SIG-M5 treated with dmso at 0.1 percent for 504 hours (cell line): ENCODE measurements at regions not wholly inside any gene's neighbourhood (a gene's known extent, or its start where the extent isn't known, plus 50 kb on each side); places are given as distances from the start of the nearest gene placed in this dataset.

Source experiments
- DNase-seq: peaks from one replicate; lab custom pipeline; 2025; ENCODE audit not compliant: unreplicated experiment; lab: John Stamatoyannopoulos, UW

DNA sequence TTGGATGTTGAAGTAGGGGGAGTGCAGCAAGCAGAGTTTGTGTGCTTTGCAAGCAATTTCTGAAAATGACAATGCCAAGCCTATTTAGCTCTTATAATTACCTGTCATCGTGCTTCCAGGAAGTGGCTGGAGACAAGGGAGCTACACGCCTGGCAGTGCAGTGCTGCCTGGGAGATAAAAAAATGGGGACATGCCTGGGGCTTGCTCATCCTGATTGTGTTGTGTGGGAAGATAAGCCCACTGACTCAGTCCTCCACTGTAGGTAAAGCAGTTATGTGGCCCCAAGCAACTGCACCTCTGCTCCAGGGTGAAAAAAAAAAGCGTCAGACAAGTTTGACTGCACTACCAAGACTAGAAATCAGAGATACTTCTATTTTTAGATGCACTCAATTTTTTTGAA lies 396.9 kb upstream of the NXPH2 start:
- no peak for DNase-seq

DNA sequence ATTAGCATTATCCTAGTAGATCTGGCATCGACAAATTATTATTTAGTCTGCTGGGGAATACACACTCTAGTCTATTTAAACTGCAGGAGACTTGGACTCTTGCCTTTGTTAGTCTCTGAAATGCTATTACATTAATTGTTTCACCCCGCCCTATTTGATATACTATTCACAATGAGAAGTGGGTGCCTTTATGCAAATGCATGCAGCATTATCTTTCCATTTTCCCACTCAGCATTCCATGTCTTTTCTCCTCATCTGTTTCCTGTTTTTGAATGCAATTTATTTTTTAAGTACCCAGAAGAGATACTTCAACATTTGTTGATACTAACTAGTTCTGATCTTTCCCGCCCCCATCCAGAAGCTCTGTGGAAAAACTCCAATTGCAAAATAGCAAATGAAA lies 395.3 kb upstream of the NXPH2 start:
- DNase-seq: no peak

DNA sequence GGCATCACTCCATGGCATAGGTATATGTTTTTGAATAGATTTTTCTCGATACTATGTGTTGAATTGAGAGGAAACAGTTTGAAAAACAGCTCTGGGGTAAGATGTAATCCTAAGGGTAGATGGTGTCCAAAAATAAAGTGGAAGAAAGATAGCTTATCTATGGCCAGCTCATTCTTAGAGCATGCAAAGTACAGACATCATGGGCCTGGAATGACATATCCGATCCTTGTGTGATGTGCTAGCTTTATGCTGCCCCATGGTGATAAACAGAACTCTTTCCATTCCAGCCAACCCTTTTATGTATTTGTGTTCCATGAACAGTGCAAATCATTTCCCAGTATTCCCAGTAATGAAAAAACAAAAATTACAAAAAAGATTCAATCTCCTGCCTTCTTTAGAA lies 390.2 kb upstream of the NXPH2 start:
- DNase-seq: no peak

DNA sequence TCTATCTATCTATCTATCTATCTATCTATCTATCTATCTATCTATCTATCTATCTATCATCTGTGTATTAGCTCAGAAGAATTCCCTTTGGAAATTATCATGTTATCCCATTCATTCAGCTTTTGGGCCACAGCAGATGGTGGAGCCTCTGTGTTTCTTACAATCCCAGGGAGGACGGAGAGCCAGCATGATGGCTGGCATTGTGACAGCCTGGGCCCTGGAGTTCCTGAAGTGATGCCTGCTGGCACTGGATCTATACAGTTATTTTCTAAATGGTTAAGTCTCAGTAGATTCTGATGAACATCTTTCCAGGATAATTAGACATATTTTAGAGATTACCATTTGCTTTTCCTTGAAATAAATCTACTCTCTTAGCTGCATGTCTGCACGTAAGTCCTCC lies 385.4 kb upstream of the NXPH2 start:
- no peak for DNase-seq

DNA sequence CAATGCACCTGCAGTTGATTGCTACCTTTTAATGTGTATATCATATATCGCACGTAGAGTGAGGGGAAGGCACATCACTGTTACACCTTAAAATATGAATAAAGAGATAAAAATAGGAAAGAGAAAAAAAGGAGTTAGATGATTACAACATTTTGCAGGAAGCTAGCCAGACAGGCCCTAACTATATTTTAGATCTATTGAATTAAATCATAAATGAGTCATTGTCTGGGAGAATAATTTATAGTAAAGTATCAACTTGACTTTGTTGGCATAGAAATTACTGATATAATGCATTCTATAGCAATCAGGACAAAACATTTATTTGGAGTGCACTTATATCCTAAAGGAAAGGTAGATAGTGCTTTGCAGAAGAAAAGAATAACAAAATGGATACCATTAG lies 384.9 kb upstream of the NXPH2 start:
- DNase-seq: no peak

DNA sequence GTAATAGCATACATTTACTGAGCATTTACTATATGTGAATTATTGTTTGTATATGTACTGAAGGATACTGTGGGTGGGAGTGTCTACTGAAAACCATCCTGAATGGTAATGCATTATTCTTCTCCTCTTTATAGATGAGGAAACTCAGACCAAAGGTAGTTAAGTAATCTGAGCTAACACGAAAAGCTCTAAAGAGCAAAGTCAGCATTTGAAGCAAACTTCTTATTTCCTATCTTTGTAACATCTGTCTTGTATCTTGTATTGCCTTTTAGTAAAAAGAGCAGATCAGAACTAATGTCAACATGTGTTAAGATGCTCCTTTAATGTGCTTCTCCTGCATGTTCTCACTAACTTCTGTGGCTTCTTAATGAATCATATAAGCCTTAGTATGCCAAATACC lies 382.8 kb upstream of the NXPH2 start:
- no peak for DNase-seq

DNA sequence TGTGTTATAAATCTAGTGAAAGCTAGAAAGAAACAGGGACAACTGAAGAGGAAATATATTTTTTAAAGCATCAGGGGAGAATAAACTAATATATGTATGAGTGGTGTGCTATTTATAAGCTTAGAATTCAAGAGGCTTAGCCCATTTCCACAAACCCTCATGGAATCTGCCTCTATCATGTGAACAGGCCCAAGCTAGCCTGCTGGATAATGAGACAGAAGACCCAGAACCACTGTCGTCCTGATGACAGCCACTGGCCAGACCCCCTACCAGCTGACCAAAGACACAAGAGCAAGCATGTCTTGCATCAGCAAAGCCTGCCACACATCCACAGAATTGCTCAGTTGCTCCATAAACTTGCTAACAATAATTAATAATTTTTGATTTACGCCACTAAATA lies 382.3 kb upstream of the NXPH2 start:
- DNase-seq: no peak

DNA sequence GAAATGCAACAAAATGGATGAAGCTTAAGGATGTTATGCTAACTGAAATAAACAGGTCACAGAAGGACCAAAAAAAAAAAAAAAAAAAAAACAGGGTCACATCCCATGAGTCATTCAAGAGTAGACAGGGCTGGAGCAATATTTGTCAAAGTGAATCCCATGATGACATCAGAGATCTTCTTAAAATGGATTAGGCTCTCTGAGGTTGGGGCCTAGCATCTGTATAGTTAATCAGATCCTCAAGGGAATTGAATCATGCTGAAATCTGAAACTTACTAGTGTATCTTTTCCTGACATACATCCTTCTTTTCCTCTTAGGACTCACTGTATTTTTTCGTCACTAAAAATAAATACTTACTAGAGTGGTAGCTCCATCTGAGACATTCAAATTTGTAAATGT lies 380.6 kb upstream of the NXPH2 start:
- no peak for DNase-seq

DNA sequence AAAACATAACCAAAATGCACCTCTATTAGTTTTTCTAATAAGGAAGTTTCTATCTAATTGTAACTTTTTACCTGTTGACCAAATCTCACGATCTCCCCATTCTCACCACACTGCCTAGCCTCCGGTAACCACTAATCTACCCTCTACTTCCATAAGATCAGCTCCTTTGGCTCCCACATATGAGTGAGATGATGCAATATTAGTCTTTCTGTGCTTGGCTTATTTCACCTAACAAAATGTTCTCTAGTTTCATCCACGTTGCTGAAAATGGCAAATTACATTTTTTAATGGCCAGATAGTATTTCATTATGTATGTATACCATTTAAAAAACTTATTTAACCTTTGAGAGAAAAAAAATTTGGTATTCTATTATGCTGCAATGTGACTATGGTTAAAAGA lies 379.0 kb upstream of the NXPH2 start:
- no peak for DNase-seq

DNA sequence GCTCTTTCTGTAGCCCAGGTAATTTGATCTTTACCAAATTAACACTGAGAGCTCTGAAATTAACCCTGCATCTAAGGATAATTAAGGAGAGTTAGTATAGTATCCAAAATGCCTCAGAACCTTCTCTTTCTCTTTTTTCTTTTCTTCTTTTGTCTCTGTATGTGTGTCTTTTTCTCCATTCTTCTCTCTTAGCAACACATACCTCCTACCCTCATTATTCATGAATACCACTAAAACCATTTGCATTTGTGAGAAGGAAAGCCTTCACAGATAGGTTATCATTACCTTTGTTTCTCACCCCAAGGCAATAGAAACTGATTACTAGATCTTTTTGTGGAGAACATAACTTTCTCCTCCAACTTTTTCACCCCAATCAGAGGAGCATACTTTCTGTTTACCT lies 376.5 kb upstream of the NXPH2 start:
- no peak for DNase-seq

DNA sequence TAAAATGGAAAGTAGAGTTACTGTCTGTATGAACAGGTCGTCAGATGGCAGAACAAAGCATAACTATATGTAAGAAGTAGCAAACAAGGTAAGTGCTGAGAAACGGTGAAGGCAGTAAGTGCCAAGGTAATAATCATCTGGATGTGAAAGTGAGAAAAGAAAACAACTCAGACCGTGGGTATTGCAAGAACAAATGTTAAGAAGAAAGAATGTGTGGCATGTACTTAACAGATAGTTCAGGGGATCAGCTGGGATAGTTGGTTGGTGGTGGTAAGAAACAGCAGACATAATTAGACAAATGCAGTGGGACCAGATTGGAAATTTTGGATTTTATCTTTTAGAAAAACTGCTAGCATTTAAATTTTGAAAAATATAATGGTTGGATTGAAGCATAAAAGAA lies 375.8 kb upstream of the NXPH2 start:
- no peak for DNase-seq

DNA sequence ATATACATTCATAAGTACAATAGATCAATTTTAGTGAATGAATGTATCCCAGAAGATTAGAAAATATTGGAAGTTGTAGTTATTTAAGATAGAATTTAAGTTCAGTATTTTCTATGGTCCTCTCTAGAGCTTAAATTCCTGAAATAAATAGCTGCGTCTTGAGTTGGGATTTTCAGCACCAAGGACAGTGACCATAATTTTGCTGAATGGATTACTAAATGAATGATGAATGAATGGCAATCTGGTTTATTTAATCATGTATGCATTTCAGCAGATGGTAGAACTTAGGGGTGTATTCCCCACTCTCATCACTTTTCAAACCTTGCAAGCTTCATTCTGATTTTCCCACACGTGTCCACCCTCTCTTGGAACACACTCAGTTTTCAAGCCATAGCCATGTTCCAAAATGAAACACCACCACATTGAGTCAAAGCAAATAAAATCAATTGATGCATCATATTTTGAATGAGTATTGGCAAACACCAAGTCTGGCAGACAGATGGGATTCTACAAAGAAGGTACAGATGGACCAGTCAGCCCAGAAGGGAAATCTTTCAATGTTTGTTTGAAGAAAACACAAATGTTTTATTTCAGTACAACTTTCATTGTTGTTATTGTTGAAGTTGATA lies 362.2 kb upstream of the NXPH2 start:
- peak; percentile 6 for DNase-seq

DNA sequence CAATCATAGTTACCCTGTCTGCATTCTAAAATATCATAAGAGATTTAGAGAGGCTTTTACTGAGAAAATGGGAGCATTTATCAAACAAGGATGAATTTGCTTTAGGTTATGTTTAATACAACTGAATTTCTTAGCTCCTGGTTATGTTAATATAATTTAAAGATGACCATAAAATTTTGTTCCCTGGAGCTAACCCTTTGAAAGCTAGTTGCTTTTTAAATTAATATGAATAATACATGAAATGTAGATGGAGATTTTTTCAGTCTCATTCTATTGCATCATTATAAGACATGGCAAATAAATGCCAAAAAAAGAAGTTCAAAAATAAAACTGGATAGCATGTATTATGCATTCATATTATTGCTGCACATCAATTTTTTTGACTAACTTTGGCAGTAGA lies 344.1 kb upstream of the NXPH2 start:
- DNase-seq: no peak

DNA sequence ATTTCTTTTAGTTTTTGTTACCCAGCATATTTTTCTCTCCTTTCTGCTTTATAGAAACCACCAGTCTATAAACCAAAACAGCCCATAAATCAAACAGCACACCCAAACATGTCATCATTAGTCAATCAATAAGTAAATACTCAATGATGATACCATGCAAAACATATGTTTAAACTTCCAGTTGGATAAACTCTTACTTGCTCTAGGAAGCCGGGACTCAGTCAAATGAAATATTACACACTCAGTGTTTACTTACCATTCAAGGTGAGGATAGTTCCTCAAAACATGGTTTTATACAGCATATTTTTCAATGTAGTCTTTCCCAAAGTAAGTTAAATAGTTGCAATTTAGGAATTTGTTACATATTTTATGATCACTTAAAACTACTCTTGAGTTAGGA lies 343.6 kb upstream of the NXPH2 start:
- DNase-seq: no peak

DNA sequence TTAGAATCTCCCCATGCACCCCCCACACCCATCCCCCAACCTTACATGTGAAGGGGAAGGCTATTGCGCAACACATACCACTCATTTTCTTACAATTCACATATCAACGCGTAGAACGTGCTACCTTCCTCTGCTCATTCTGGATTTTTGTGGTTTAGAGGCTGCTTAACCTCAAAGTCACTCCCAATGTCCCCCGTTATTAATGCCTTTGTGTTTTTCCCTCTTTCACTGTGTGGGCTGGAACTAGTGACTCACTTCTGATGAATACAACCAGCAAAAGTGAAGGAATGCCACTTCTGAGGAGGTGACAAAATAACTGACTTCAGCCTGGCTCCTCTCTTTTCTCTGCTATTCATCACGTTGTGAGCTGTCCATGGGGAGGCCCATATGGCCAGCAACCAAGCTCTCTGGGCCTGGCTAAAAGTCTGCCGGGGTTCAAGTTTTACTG lies 342.5 kb upstream of the NXPH2 start:
- no peak for DNase-seq

DNA sequence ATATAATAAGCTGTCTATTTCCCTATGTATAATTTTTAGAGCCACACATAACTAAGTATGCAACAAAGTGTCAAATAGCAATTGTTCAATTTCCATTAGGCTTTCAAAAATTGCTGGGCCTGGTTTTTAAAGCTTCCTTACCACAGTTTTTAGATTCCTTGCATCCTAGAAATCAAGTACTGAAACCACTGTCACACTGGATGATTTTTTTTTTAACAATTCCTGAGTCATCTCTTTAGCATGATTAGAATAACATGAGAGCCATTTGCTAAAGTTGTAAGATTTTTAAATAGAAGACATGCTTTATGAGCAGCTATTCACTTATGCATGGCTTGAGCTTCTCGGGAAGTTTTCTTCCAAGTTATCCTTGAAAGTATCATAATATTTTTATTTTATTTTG lies 319.5 kb upstream of the NXPH2 start:
- no peak for DNase-seq

DNA sequence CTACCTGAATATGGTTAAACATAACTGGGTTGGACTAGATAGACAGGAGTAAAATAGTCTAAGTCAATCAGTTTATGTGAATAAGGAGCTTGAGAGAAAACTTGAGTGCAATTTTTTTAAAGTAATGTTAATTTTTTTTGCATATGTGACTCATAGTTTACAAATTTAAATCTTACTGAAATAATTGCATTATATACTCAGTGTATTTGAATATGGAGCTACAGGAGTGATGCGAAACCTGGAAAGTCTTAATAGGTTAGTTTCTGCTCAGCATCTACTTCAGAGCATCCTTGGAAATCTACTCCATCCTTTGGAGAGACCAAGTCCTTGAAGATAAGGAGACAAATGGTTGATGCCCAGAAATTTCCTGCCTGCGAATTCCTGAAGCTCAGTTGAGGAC lies 318.8 kb upstream of the NXPH2 start:
- no peak for DNase-seq

DNA sequence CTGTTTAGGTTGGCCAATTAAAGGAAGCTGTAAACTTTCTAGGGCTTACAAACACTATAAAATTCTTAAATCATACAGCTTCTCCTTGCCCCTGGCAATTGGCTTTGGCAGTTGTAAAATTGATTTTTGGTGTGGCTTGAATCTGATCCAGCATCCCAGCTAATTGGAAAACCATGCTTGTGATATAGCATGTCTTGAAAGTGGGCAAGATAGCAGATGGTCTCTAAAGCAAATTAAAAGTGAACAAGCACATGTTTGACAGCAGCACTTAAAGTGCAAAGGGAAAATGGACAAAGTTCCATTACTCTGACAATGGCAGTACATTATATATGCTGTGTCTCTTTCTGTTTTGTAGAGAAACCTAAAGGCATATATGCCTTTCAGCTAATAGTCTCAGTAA lies 302.9 kb upstream of the NXPH2 start:
- no peak for DNase-seq

DNA sequence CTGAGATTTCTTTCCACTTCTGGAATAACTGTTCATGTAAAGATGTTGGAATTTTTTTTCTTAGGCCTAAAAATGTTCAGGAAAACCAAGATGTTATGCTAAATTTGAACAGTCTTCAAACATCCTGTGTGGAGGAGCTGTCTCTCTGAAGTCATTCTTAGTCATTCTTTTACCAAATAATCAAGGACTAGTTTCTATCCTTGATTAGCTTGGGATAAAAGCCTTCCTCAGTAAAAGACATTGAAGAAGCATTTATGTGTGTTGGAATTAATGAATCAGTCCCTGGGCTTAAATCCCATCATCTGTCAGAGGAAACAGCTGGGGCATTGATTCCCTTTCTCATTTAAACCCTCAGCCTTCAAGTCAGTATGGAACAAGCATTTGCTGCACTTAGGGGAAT lies 300.1 kb upstream of the NXPH2 start:
- no peak for DNase-seq

DNA sequence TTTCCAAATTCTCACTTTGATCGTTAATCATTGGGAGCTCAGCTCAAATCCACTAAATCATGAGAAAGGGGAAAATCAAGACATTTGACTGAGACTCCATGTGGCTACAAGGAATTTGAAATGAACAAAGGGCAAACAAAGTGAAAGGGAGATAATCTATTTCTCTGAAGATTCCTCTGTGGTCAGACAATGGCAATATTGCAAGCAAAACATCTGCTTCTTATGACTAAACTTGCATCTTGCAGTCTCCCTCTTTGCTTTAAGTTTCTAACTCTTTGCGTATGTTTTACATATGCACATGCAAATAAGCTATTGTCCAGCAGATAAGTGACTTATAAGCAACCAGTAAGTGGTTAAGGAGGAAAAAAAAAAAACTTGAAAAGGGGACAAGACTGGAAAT lies 299.1 kb upstream of the NXPH2 start:
- no peak for DNase-seq

DNA sequence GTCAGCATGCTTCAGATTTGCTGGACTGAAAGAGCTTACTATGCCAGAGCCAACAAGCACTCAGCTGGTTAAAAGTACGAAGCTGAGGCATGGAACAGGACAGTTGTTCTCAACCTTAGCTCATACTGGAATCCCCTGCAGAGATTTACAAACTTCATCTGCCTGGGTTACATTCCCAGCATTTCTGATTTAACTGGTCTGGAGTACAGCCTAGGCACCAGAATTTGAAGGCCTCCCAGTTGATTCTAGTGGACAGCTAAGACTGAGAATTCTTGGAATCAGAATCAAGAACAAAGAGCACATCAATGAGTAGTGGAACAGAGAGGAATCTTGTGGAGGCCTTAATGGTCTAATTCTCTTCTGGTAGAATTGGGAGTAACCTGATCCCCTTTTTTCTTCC lies 298.2 kb upstream of the NXPH2 start:
- no peak for DNase-seq

DNA sequence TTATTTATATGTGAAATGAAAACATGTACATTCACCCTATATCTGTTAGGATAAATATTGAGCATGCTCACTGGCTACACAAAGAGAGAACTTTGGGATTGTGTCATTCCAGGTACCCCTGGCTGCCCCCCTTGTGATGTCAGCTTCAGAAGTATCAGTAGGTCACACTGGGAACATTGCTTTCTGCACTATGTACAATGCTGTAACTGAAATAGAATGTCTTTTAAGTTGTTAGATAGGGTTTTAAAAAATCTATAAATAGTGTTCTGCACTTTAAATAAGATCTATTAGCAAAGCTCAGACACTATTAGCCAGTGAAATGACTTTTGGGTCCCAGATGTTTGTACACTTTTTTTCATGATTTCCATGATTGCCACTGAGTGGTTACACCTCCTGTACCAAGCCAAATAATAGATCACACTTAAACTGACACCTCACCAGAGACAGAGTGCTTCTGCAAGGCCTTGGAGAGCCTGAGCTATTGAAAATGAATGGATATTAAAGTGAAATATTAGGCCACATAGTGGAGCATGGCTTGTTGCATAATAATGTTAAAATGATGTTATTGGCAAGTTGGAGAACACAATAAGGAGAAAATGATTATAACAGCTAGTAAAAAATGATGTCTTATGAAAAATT lies 297.0 kb upstream of the NXPH2 start:
- DNase-seq: no peak

DNA sequence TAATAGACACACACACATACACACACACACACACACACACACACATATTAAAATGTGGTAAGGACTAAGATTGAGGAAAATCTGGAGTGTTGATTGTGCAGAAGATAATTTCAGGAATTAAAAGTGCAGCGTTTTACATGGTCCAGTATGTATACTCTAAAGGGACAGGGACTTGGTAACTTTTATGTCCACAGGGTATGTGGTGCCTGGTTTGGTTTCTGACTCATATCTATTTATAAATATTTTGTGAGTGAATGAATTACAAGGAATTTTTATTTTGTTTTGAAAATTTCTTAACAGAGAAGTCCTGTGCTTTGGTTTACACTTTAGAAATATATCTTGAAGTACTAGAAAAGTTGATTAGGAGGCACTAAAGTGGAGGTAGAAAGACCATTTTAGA lies 287.7 kb upstream of the NXPH2 start:
- DNase-seq: no peak
